Uterus (tissue), 2 donors: ENCODE measurements at regions not wholly inside any gene's neighbourhood (a gene's known extent, or its start where the extent isn't known, plus 50 kb on each side); places are given as distances from the start of the nearest gene placed in this dataset.

Experiments used
- POLR2A ChIP-seq, 2 donors: fragments of 450-650 bp; IDR thresholded peaks; one replicate each; pipeline ENCODE4 v1.6.1; 2016; ENCODE audit warnings: antibody characterized with exemption in 2 of 2, mild to moderate bottlenecking in 1 of 2, moderate library complexity in 1 of 2
- TF ChIP-seq, protein P1 (sequence below), 4 experiments: fragments of 200-600 bp in 2 of 4; fragments of 450-650 bp in 2 of 4; sonication (generic) in 2 of 4; IDR thresholded peaks; one replicate each; pipeline ENCODE4 v1.5.1; 2016 to 2019; ENCODE audit warnings: antibody characterized with exemption in 4 of 4, mild to moderate bottlenecking in 2 of 4, moderate library complexity in 1 of 4

DNA sequence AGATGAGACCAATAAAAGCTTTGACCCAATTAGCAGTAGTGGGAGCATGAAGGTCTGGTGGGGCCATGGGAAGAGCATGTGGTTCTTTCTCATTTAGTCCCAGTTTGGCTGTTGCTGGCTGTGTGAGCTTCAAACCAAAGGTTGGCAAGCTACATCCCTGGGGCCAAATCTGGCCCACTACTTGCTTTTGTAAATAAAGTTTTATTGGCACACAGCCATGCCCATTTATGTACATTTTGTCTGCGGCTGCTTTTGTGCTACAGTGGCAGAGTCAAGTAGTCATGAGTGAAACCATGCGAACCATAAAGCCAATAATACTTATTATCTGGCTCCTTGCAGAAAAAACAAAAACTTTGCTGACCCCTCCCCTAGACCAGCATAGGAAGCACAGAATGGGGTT is 196.9 kb downstream of the PRDM2 start:
- no peak for TF ChIP-seq POLR2A (IDR thresholded peaks at IDR 0.05)
- TF ChIP-seq, protein P1, sequence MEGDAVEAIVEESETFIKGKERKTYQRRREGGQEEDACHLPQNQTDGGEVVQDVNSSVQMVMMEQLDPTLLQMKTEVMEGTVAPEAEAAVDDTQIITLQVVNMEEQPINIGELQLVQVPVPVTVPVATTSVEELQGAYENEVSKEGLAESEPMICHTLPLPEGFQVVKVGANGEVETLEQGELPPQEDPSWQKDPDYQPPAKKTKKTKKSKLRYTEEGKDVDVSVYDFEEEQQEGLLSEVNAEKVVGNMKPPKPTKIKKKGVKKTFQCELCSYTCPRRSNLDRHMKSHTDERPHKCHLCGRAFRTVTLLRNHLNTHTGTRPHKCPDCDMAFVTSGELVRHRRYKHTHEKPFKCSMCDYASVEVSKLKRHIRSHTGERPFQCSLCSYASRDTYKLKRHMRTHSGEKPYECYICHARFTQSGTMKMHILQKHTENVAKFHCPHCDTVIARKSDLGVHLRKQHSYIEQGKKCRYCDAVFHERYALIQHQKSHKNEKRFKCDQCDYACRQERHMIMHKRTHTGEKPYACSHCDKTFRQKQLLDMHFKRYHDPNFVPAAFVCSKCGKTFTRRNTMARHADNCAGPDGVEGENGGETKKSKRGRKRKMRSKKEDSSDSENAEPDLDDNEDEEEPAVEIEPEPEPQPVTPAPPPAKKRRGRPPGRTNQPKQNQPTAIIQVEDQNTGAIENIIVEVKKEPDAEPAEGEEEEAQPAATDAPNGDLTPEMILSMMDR (IDR thresholded peaks at IDR 0.05), result no peak
